ENCODE measurements at regions not wholly inside any gene's neighbourhood (a gene's known extent, or its start where the extent isn't known, plus 50 kb on each side); places are given as distances from the start of the nearest gene placed in this dataset.

DNA sequence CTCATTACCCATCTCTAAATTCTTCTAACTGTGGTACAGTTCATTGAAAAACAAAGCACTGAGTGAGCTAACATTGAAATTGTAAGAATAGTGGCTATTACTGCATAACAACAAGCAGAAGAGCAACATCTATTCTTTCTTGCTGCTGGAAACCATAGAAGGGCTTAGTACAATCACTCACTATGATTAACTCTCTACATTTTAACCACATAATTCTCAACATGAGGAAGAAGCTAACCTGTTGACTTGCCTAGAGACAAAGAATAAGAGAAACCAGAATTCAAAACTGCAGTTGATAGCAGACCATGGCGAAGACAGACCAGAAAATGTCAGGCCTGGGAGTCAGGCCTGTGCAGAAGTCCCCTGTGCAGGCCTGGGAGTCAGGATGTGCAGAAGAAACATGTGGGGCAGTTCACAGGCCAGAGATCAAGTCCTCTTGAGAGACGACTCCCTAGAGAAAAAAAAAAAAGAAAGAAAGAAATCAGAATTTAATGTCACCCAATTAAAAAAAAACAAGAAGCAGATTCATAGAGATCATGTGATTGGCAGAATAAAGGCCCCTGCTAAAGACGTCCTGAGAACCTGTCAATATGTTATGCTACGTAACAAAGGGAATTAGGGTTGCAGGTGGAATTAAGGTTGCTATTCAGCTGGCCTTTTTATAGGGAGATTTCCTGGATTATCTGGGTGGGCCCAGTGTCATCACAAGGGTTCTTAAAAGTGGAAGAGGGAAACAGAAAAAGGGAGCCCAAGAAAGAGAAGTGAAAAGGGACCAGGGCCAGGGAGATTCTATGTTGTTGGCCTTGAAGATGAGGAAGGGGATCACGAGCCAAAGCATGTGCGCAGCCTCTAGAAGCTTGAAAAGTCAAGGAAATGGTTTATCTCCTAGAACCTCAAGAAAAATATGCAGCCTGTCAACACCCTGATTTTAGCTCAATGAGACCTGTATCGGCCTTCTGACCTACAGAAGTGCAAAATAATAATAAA is 94.9 kb downstream of the MRPL39 start:
- no peaks in the 10 kb centered on the region for H3K27me3 ChIP-seq (ENCODE audit: low read depth)
- H3K9me3 ChIP-seq = no peaks in the 10 kb centered on the region
- TF ChIP-seq, protein P1, sequence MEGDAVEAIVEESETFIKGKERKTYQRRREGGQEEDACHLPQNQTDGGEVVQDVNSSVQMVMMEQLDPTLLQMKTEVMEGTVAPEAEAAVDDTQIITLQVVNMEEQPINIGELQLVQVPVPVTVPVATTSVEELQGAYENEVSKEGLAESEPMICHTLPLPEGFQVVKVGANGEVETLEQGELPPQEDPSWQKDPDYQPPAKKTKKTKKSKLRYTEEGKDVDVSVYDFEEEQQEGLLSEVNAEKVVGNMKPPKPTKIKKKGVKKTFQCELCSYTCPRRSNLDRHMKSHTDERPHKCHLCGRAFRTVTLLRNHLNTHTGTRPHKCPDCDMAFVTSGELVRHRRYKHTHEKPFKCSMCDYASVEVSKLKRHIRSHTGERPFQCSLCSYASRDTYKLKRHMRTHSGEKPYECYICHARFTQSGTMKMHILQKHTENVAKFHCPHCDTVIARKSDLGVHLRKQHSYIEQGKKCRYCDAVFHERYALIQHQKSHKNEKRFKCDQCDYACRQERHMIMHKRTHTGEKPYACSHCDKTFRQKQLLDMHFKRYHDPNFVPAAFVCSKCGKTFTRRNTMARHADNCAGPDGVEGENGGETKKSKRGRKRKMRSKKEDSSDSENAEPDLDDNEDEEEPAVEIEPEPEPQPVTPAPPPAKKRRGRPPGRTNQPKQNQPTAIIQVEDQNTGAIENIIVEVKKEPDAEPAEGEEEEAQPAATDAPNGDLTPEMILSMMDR (IDR thresholded peaks at IDR 0.05) = no peak
- ATAC-seq (no peak), DNase-seq (no peak)
- H3K36me3 ChIP-seq = no peaks in the 10 kb centered on the region
- no peak overlapping the region for H3K27ac ChIP-seq
- no peaks in the 10 kb centered on the region for H3K4me1 ChIP-seq
- no peak overlapping the region for H3K4me3 ChIP-seq
- intact Hi-C loops (cut with DNase I) = no loop called here

DNA sequence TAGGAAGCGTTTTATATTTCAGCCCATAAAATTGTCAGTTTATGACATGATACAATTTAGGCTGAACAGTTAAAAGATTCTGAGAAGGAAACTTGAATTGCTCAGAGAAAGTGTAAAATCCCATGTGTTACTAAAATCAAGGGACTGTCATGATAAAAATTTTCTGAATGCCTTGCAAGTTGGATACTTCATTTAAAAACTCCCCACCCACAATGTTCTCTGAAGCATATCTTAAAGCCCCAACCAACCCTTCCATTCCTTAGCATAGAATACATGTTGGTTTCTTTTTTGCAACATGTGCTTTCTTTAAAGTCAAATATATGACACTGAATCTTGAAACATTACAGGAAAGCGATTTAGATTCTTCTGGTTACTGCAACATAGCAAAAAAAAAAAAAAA is 97.4 kb downstream of the MRPL39 start:
- H3K9me3 ChIP-seq = no peaks in the 10 kb centered on the region
- H3K27me3 ChIP-seq (ENCODE audit: low read depth) = no peaks in the 10 kb centered on the region
- H3K27ac ChIP-seq = no peak overlapping the region
- no peaks in the 10 kb centered on the region for H3K4me1 ChIP-seq
- TF ChIP-seq, protein P1 (IDR thresholded peaks at IDR 0.05) = no peak
- no peak for ATAC-seq
- intact Hi-C loops (cut with DNase I) = no loop called here
- no peak for DNase-seq
- no peaks in the 10 kb centered on the region for H3K36me3 ChIP-seq
- no peak overlapping the region for H3K4me3 ChIP-seq

GRCh38 chr21:25508364-25508763 is 98.9 kb downstream of the MRPL39 start:
- H3K9me3 ChIP-seq = no peaks in the 10 kb centered on the region
- ATAC-seq (no peak), DNase-seq (no peak)
- no peak overlapping the region for H3K4me3 ChIP-seq
- no peaks in the 10 kb centered on the region for H3K4me1 ChIP-seq
- H3K36me3 ChIP-seq = no peaks in the 10 kb centered on the region
- H3K27ac ChIP-seq = no peak overlapping the region
- H3K27me3 ChIP-seq (ENCODE audit: low read depth) = no peaks in the 10 kb centered on the region
- TF ChIP-seq, protein P1 (IDR thresholded peaks at IDR 0.05) = no peak
- intact Hi-C loops (cut with DNase I) = no loop called here

- H3K4me1 ChIP-seq = no peaks in the 10 kb centered on the region
- TF ChIP-seq, protein P1 (IDR thresholded peaks at IDR 0.05) = no peak
- no peaks in the 10 kb centered on the region for H3K9me3 ChIP-seq
- intact Hi-C loops (cut with DNase I) = no loop called here
- DNase-seq = no peak
- H3K27ac ChIP-seq = no peak overlapping the region
- H3K27me3 ChIP-seq (ENCODE audit: low read depth) = no peaks in the 10 kb centered on the region
- ATAC-seq = no peak
- no peak overlapping the region for H3K4me3 ChIP-seq
- H3K36me3 ChIP-seq = no peaks in the 10 kb centered on the region
Observed at GRCh38 chr21:25507522-25507921, 99.8 kb downstream of the MRPL39 start.

GRCh38 chr21:25506887-25507286 is 100.4 kb downstream of the MRPL39 start:
- no peak for DNase-seq
- no peaks in the 10 kb centered on the region for H3K27me3 ChIP-seq (ENCODE audit: low read depth)
- no peak overlapping the region for H3K4me3 ChIP-seq
- no peaks in the 10 kb centered on the region for H3K4me1 ChIP-seq
- intact Hi-C loops (cut with DNase I) = no loop called here
- TF ChIP-seq, protein P1 (IDR thresholded peaks at IDR 0.05) = no peak
- ATAC-seq = no peak
- no peaks in the 10 kb centered on the region for H3K9me3 ChIP-seq
- no peaks in the 10 kb centered on the region for H3K36me3 ChIP-seq
- H3K27ac ChIP-seq = no peak overlapping the region
